Esophagus muscularis mucosa (tissue), 4 donors: ENCODE measurements at regions not wholly inside any gene's neighbourhood (a gene's known extent, or its start where the extent isn't known, plus 50 kb on each side); places are given as distances from the start of the nearest gene placed in this dataset.
"Not testable (repeated sequence)": the region's sequence is repeated elsewhere in the genome, so short reads cannot be mapped to it uniquely, and the experiment has no call there.

Experiments used
- EP300 ChIP-seq: sonication (generic); formaldehyde crosslinking; IDR thresholded peaks from one replicate; pipeline ENCODE4 v1.6.1; 2017; ENCODE audit warnings: antibody characterized with exemption
- POLR2A ChIP-seq: fragments of 450-650 bp; IDR thresholded peaks from one replicate; pipeline ENCODE4 v1.6.1; 2017; ENCODE audit warnings: antibody characterized with exemption, moderate library complexity, mild to moderate bottlenecking, low read depth
- TF ChIP-seq, protein P1 (sequence below), 3 experiments: fragments of 200-600 bp in 2 of 3; fragments of 450-650 bp in 1 of 3; sonication (generic) in 2 of 3; IDR thresholded peaks; one replicate each; pipeline ENCODE4 v1.5.1; 2017 to 2019; ENCODE audit warnings: antibody characterized with exemption in 3 of 3, mild to moderate bottlenecking in 2 of 3, moderate library complexity in 1 of 3

DNA sequence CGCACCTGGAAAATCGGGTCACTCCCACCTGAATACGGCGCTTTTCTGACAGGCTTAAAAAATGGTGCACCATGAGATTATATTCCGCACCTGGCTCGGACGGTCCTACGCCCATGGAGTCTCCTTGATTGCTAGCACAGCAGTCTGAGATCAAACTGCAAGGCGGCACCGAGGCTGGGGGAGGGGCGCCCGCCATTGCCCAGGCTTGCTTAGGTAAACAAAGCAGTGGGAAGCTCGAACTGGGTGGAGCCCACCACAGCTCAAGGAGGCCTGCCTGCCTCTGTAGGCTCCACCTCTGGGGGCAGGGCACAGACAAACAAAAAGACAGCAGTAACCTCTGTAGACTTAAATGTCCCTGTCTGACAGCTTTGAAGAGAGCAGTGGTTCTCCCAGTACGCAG is 267.0 kb upstream of the KITLG start:
- TF ChIP-seq, protein P1, sequence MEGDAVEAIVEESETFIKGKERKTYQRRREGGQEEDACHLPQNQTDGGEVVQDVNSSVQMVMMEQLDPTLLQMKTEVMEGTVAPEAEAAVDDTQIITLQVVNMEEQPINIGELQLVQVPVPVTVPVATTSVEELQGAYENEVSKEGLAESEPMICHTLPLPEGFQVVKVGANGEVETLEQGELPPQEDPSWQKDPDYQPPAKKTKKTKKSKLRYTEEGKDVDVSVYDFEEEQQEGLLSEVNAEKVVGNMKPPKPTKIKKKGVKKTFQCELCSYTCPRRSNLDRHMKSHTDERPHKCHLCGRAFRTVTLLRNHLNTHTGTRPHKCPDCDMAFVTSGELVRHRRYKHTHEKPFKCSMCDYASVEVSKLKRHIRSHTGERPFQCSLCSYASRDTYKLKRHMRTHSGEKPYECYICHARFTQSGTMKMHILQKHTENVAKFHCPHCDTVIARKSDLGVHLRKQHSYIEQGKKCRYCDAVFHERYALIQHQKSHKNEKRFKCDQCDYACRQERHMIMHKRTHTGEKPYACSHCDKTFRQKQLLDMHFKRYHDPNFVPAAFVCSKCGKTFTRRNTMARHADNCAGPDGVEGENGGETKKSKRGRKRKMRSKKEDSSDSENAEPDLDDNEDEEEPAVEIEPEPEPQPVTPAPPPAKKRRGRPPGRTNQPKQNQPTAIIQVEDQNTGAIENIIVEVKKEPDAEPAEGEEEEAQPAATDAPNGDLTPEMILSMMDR (IDR thresholded peaks at IDR 0.05): not testable (repeated sequence)
- TF ChIP-seq POLR2A, EP300: not testable (repeated sequence)
